Spleen (tissue), 11 donors: ENCODE measurements at regions not wholly inside any gene's neighbourhood (a gene's known extent, or its start where the extent isn't known, plus 50 kb on each side); places are given as distances from the start of the nearest gene placed in this dataset.

ENCODE experiments used
- DNase-seq: peaks from one replicate; pipeline ENCODE4 v3.0.0-alpha.2; 2020
- H3K27ac ChIP-seq, 8 donors: fragments of 200-600 bp; sonication (generic) in 7 of 8; 1 replicate in 4 of 8; 2 replicates in 4 of 8; pipeline versions ENCODE4 v1.5.0 to v1.8.0; 2016 to 2021; ENCODE audit warnings: inconsistent platforms in 4 of 8, mild to moderate bottlenecking in 4 of 8, moderate library complexity in 1 of 8
- H3K27me3 ChIP-seq, 7 donors: fragments of 200-600 bp; sonication (generic) in 6 of 7; replicated peaks in 1 of 7; 1 replicate in 4 of 7; 2 replicates in 3 of 7; pipeline versions ENCODE4 v1.5.0 to v1.8.0; 2016 to 2021; ENCODE audit warnings: inconsistent platforms in 3 of 7, mild to moderate bottlenecking in 1 of 7
- H3K36me3 ChIP-seq, 6 donors: fragments of 200-600 bp; sonication (generic) in 5 of 6; 1 replicate in 4 of 6; 2 replicates in 2 of 6; pipeline versions ENCODE4 v1.5.0 to v1.8.0; 2016 to 2021; ENCODE audit warnings: inconsistent platforms in 2 of 6
- H3K4me1 ChIP-seq, 6 donors: fragments of 200-600 bp; sonication (generic) in 5 of 6; 1 replicate in 3 of 6; 2 replicates in 3 of 6; pipeline versions ENCODE4 v1.5.0 to v1.8.0; 2016 to 2021; ENCODE audit warnings: inconsistent platforms in 3 of 6
- H3K4me3 ChIP-seq, 8 donors: fragments of 200-600 bp; sonication (generic) in 7 of 8; 1 replicate in 4 of 8; 2 replicates in 4 of 8; pipeline versions ENCODE4 v1.5.0 to v1.8.0; 2016 to 2021; ENCODE audit warnings: inconsistent platforms in 4 of 8, mild to moderate bottlenecking in 4 of 8, moderate library complexity in 2 of 8
- H3K9me3 ChIP-seq, 8 donors: fragments of 200-600 bp; sonication (generic) in 7 of 8; 1 replicate in 4 of 8; 2 replicates in 4 of 8; pipeline versions ENCODE4 v1.5.0 to v1.8.0; 2016 to 2021; ENCODE audit warnings: inconsistent platforms in 4 of 8
- POLR2A ChIP-seq, 3 donors: fragments of 450-650 bp; IDR thresholded peaks; one replicate each; pipeline ENCODE4 v1.5.1; 2017; ENCODE audit warnings: antibody characterized with exemption in 3 of 3, mild to moderate bottlenecking in 1 of 3
- POLR2AphosphoS5 ChIP-seq, 3 donors: sonication (generic); formaldehyde crosslinking; IDR thresholded peaks; one replicate each; pipeline ENCODE4 v1.5.1; 2017; ENCODE audit warnings: antibody characterized with exemption in 3 of 3
- WGBS, 5 donors: extraction: QIAGEN DNeasy Blood & Tissue Kit in 3 of 5; methylation state at CpG; one replicate each; pipeline versions ENCODE4 v1.1.5 to v1.1.7; 2013 to 2018; 5-methylcytosine and 5-hydroxymethylcytosine counted together
- intact Hi-C: fragments of 100-400 bp; cut with DNase I; formaldehyde crosslinking; loops from one replicate; pipeline ENCODE4 v1.15.0; 2023; ENCODE audit warnings: low total_unique reads
- TF ChIP-seq, protein P1 (sequence below), 11 experiments: fragments of 200-600 bp in 7 of 11; fragments of 450-650 bp in 4 of 11; sonication (generic) in 4 of 11; IDR thresholded peaks in 8 of 11; conservative IDR thresholded peaks in 3 of 11; 1 replicate in 7 of 11; 2 replicates in 4 of 11; pipeline versions ENCODE4 v1.4.0 to v1.8.0; 2016 to 2021; ENCODE audit warnings: antibody characterized with exemption in 11 of 11, inconsistent platforms in 4 of 11, mild to moderate bottlenecking in 1 of 11
- donor health status: healthy with polysubstance abuse.
- donor health status: DM: no; HTN: no; CAD: no; lungs with moderate emphysema.
- donor health status: DM: no; HTN: no; CAD: no.
- donor health status: Bipolar disorder and iron deficiency.
- donor health status: healthy.
- donor health status: DM: no; HTN: no; CAD: no.
- donor health status: DM: yes; HTN: yes; CAD: no.

- no peak for DNase-seq
- H3K36me3 ChIP-seq: no peaks in the 10 kb centered on the region
- H3K4me3 ChIP-seq: no peak overlapping the region
- H3K9me3 ChIP-seq: no peaks in the 10 kb centered on the region
- 74 to 94% (median 89%) methylated on average over 5 of the region's 5 CpGs for WGBS, 5 donors
- H3K27me3 ChIP-seq: peaks cover 0 to 66% (median 12%) of the 10 kb centered on the region in 7 donors
- no peak overlapping the region for H3K27ac ChIP-seq
- peaks cover 0 to 16% (median 3%) of the 10 kb centered on the region in 6 donors for H3K4me1 ChIP-seq
- TF ChIP-seq POLR2AphosphoS5 (IDR thresholded peaks at IDR 0.05) (no peak), POLR2A (IDR thresholded peaks at IDR 0.05) (no peak)
- TF ChIP-seq, protein P1, sequence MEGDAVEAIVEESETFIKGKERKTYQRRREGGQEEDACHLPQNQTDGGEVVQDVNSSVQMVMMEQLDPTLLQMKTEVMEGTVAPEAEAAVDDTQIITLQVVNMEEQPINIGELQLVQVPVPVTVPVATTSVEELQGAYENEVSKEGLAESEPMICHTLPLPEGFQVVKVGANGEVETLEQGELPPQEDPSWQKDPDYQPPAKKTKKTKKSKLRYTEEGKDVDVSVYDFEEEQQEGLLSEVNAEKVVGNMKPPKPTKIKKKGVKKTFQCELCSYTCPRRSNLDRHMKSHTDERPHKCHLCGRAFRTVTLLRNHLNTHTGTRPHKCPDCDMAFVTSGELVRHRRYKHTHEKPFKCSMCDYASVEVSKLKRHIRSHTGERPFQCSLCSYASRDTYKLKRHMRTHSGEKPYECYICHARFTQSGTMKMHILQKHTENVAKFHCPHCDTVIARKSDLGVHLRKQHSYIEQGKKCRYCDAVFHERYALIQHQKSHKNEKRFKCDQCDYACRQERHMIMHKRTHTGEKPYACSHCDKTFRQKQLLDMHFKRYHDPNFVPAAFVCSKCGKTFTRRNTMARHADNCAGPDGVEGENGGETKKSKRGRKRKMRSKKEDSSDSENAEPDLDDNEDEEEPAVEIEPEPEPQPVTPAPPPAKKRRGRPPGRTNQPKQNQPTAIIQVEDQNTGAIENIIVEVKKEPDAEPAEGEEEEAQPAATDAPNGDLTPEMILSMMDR (IDR thresholded peaks at IDR 0.05 in 8 of 11, conservative IDR thresholded peaks at IDR 0.05 in 3 of 11): no peak
- intact Hi-C loops: no loop called here
Measured at GRCh38 chr22:44601725-44602124, 100.3 kb upstream of the PRR5 start.

- intact Hi-C loops: no loop called here
- Histone ChIP-seq H3K4me1 (peaks cover 0 to 17% (median 3%) of the 10 kb centered on the region in 6 donors), H3K9me3 (no peaks in the 10 kb centered on the region), H3K27ac (no peak overlapping the region), H3K4me3 (no peak overlapping the region), H3K36me3 (no peaks in the 10 kb centered on the region), H3K27me3 (peaks cover 0 to 66% (median 12%) of the 10 kb centered on the region in 7 donors)
- TF ChIP-seq, protein P1 (IDR thresholded peaks at IDR 0.05 in 8 of 11, conservative IDR thresholded peaks at IDR 0.05 in 3 of 11): no peak
- TF ChIP-seq POLR2A (IDR thresholded peaks at IDR 0.05) (no peak), POLR2AphosphoS5 (IDR thresholded peaks at IDR 0.05) (no peak)
- WGBS, 5 donors: 80 to 93% (median 87%) methylated on average over 7 of the region's 7 CpGs
- no peak for DNase-seq
Measured at GRCh38 chr22:44601189-44601588, 100.8 kb upstream of the PRR5 start.

- H3K9me3 ChIP-seq: no peaks in the 10 kb centered on the region
- TF ChIP-seq POLR2AphosphoS5 (IDR thresholded peaks at IDR 0.05): no peak
- no peak for TF ChIP-seq POLR2A (IDR thresholded peaks at IDR 0.05)
- TF ChIP-seq, protein P1 (IDR thresholded peaks at IDR 0.05 in 8 of 11, conservative IDR thresholded peaks at IDR 0.05 in 3 of 11): no peak
- DNase-seq: no peak
- peaks cover 0 to 17% (median 7%) of the 10 kb centered on the region in 6 donors for H3K4me1 ChIP-seq
- no peaks in the 10 kb centered on the region for H3K36me3 ChIP-seq
- intact Hi-C loops: no loop called here
- 64 to 85% (median 71%) methylated on average over 8 to 13 of the region's 13 CpGs for WGBS, 5 donors
- H3K27ac ChIP-seq: no peak overlapping the region
- H3K27me3 ChIP-seq: peaks cover 0 to 66% (median 4%) of the 10 kb centered on the region in 7 donors
- H3K4me3 ChIP-seq: no peak overlapping the region
Measured at GRCh38 chr22:44600207-44600785, 101.7 kb upstream of the PRR5 start.

- Histone ChIP-seq H3K27me3 (peaks cover 0 to 69% (median 0%) of the 10 kb centered on the region in 7 donors), H3K27ac (no peak overlapping the region), H3K36me3 (no peaks in the 10 kb centered on the region), H3K4me1 (peaks cover 0 to 17% (median 7%) of the 10 kb centered on the region in 6 donors), H3K4me3 (no peak overlapping the region), H3K9me3 (no peaks in the 10 kb centered on the region)
- TF ChIP-seq POLR2AphosphoS5 (IDR thresholded peaks at IDR 0.05) (no peak), POLR2A (IDR thresholded peaks at IDR 0.05) (no peak)
- TF ChIP-seq, protein P1 (IDR thresholded peaks at IDR 0.05 in 8 of 11, conservative IDR thresholded peaks at IDR 0.05 in 3 of 11): no peak
- no peak for DNase-seq
- intact Hi-C loops: no loop called here
- 61 to 91% (median 77%) methylated on average over 5 to 11 of the region's 11 CpGs for WGBS, 5 donors
Measured at GRCh38 chr22:44599500-44600140, 101.6 kb upstream of the RTL6 start.
